BE2C (cell line): ENCODE measurements at regions not wholly inside any gene's neighbourhood (a gene's known extent, or its start where the extent isn't known, plus 50 kb on each side); places are given as distances from the start of the nearest gene placed in this dataset.

ENCODE experiments used
- DNase-seq: peaks from one replicate; pipeline ENCODE4 v3.0.0-alpha.2; 2020
- H3K27me3 ChIP-seq: fragments of 250-450 bp; sonication (Bioruptor Pico); 2 replicates; pipeline ENCODE4 v1.5.1; 2020; ENCODE audit warnings: mild to moderate bottlenecking
- H3K36me3 ChIP-seq: fragments of 250-450 bp; sonication (Bioruptor Pico); 2 replicates; pipeline ENCODE4 v1.5.1; 2020; ENCODE audit warnings: mild to moderate bottlenecking
- H3K4me1 ChIP-seq: fragments of 250-450 bp; sonication (Bioruptor Pico); 2 replicates; pipeline ENCODE4 v1.5.1; 2020
- H3K4me3 ChIP-seq: 2 replicates; pipeline ENCODE4 v1.5.1; 2011; ENCODE audit warnings: low read depth, low read length
- H3K9me3 ChIP-seq: fragments of 250-450 bp; sonication (Bioruptor Pico); 2 replicates; pipeline ENCODE4 v1.5.1; 2020
- CTCF ChIP-seq: IDR thresholded peaks from 2 replicates; pipeline ENCODE4 v1.5.1; 2012; ENCODE audit warnings: mild to moderate bottlenecking, low read depth, low read length

DNA sequence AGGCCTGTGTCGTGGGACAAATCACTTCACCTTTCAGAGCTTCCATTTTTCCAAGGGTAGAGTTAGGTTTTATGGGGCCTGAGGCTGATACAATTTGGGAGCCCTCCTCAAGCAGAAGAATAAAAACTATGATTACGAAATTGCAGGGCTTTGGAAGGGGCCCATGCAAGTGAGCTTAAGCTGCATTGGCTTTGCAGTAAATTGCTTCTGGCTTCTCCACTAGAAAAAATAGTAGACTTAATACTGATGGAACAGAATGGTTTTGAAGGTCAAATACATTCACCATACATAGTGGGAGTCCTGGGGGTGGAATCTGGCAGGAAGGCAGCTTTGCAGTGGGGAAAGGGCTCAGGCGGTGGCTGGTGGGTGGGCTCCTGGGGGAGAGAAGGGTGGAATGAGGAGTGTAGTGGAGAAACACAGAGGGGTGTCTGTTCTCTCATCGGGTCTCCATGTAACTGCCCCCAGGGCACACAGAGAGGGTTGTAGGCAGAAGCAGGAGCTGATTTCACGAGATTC, 55.9 kb upstream of the RNF24 start:
- Histone ChIP-seq H3K36me3 (no peaks in the 10 kb centered on the region), H3K4me3 (no peak overlapping the region), H3K27me3 (no peaks in the 10 kb centered on the region; the same call in 1 of the 2 replicates), H3K9me3 (no peaks in the 10 kb centered on the region), H3K4me1 (no peaks in the 10 kb centered on the region)
- no peak for DNase-seq
- TF ChIP-seq CTCF, result no peak

- Histone ChIP-seq H3K4me3 (no peak overlapping the region), H3K27me3 (no peaks in the 10 kb centered on the region), H3K9me3 (no peaks in the 10 kb centered on the region), H3K4me1 (peaks cover 3% of the 10 kb centered on the region; the same call in 1 of the 2 replicates), H3K36me3 (no peaks in the 10 kb centered on the region)
- no peak for TF ChIP-seq CTCF
- no peak for DNase-seq
These were observed 55.2 kb upstream of the RNF24 start for GRCh38 chr20:4070323-4071177.

DNA sequence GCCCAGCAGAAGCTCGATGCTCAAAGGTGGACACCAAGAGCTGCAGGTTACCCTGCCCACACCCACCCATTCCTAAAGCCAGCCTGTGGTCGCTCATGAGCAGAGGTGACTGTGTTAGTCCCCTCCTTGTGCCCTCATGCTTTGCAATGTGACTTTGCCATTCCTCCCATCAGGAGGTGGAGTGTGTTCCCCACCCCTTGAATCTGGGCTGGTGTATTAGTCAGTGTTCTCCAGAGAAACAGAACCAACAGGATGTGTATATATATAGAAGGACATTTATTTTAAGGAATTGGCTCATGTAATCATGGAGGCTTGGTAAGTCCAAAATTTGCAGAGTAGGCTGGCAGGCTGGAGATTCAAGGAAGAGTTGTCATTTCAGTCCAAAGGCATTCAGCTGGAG, 54.4 kb upstream of the RNF24 start:
- no peak overlapping the region for H3K4me3 ChIP-seq
- H3K36me3 ChIP-seq, result no peaks in the 10 kb centered on the region
- TF ChIP-seq CTCF, result no peak
- peaks cover 6% of the 10 kb centered on the region for H3K4me1 ChIP-seq
- no peak for DNase-seq
- H3K9me3 ChIP-seq, result no peaks in the 10 kb centered on the region
- H3K27me3 ChIP-seq, result no peaks in the 10 kb centered on the region

DNA sequence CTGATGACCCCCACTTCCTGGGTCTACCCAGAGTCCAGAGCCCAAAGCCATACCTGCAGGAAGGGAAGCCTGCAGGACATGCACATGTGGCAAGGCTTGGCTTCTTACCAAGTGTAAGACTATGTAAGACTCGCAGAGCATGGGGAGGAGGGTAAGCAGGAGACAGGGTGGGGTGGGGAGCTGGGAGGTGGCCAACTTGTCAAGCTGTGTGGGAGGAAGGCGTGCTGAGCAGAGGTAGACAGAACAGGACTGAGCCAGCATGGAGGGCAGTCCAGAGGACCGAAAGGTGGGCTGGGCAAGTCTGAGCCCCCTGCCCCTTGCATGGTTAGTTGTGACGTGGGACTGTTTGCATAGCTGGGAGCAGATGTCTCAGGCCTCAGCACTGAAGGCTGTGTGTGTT, 53.4 kb upstream of the RNF24 start:
- TF ChIP-seq CTCF, result no peak
- Histone ChIP-seq H3K4me3 (no peak overlapping the region), H3K36me3 (no peaks in the 10 kb centered on the region), H3K4me1 (peaks cover 9% of the 10 kb centered on the region), H3K9me3 (no peaks in the 10 kb centered on the region), H3K27me3 (no peaks in the 10 kb centered on the region)
- no peak for DNase-seq

DNA sequence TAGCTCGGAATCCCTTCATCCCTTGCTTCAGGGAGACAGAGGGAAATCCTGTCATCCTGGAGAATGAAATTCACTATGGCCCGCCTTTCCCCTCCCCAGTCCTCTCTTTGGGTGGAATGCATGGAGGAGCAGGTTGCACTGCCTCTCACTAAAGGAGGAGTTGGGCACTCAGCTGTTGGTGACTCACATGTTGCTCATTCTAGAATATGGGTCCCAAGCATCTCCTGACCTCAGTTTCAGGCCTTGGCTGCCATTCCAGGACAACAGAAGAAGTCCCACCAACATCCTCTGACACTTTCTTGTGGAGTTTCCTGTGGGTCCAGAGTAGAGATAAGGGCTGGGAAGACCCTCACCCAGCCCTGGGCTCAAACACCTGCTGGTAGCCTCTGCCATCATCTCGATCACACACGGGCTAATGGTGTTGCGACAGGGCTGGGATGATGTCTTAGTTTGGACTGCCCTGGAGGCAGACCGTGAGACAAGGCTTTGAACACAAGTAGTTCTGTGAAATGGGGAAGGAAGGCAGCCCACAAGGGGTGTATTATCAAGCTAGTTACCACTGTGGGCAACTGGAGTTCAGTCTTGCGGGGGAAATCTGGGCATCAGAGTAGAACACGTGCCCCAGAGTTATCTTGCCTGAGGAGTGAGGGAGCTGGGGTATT, 52.4 kb upstream of the RNF24 start:
- no peak overlapping the region for H3K4me3 ChIP-seq
- H3K4me1 ChIP-seq, result peaks cover 9% of the 10 kb centered on the region
- no peaks in the 10 kb centered on the region for H3K27me3 ChIP-seq
- no peak for DNase-seq
- H3K36me3 ChIP-seq, result no peaks in the 10 kb centered on the region
- TF ChIP-seq CTCF, result no peak
- H3K9me3 ChIP-seq, result no peaks in the 10 kb centered on the region

DNA sequence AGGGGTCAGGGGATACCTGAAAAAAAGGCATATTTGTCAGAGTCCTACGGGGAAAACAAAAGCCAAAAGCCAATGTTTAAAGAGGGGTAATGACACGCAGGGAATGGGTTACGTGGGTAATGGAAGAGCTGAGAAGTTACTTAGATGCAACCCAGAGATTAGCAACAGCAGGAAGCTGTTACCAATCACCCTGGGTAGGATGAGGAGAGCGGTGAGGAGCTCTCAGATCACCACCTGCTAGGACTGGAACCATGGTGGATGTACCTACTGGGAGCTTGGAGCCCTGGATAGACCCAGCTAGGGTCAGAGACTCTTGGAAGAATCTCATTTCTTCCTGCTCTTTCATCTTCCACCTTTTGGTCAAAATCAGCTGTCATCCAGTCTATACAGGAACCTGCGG, 51.2 kb upstream of the RNF24 start:
- no peak for DNase-seq
- Histone ChIP-seq H3K36me3 (no peaks in the 10 kb centered on the region), H3K4me1 (peaks cover 9% of the 10 kb centered on the region), H3K4me3 (no peak overlapping the region), H3K9me3 (no peaks in the 10 kb centered on the region), H3K27me3 (no peaks in the 10 kb centered on the region)
- TF ChIP-seq CTCF, result no peak
